Embryonic facial prominence (tissue), 1 donor: ENCODE measurements at regions not wholly inside any gene's neighbourhood (a gene's known extent, or its start where the extent isn't known, plus 50 kb on each side); places are given as distances from the start of the nearest gene placed in this dataset.

ENCODE experiments used
- DNase-seq: peaks from one replicate; pipeline ENCODE4 v3.0.0-alpha.2; 2016; ENCODE audit errors: extremely low spot score

- no peak for DNase-seq
These were observed 321.1 kb upstream of the NPVF start for GRCh38 chr7:25549271-25549921.

- DNase-seq, result no peak
These were observed 321.9 kb upstream of the NPVF start for GRCh38 chr7:25550149-25550548.

GRCh38 chr7:25552998-25553397 lies 324.7 kb upstream of the NPVF start:
- DNase-seq, result no peak

- DNase-seq, result no peak
These were observed 325.4 kb upstream of the NPVF start for GRCh38 chr7:25553580-25554291.

- DNase-seq, result no peak
These were observed 329.2 kb upstream of the NPVF start for GRCh38 chr7:25557379-25557917.

- no peak for DNase-seq
These were observed 329.6 kb upstream of the NPVF start for GRCh38 chr7:25557930-25558329.

- no peak for DNase-seq
These were observed 330.3 kb upstream of the NPVF start for GRCh38 chr7:25558605-25559004.

GRCh38 chr7:25559581-25560367 lies 331.5 kb upstream of the NPVF start:
- DNase-seq, result no peak

- no peak for DNase-seq
These were observed 334.4 kb upstream of the NPVF start for GRCh38 chr7:25562673-25563182.

- DNase-seq, result no peak
These were observed 336.7 kb upstream of the NPVF start for GRCh38 chr7:25565002-25565401.

GRCh38 chr7:25565949-25566348 lies 337.7 kb upstream of the NPVF start:
- DNase-seq, result peak; percentile 79

- DNase-seq, result no peak
These were observed 339.1 kb upstream of the NPVF start for GRCh38 chr7:25567430-25567829.

- no peak for DNase-seq
These were observed 341.5 kb upstream of the NPVF start for GRCh38 chr7:25569765-25570164.

GRCh38 chr7:25572423-25572822 lies 344.1 kb upstream of the NPVF start:
- DNase-seq, result no peak

GRCh38 chr7:25574828-25575227 lies 346.5 kb upstream of the NPVF start:
- DNase-seq, result no peak

- DNase-seq, result no peak
These were observed 347.3 kb upstream of the NPVF start for GRCh38 chr7:25575634-25576033.

GRCh38 chr7:25578991-25579777 lies 350.9 kb upstream of the NPVF start:
- DNase-seq, result no peak

GRCh38 chr7:25579778-25580075 lies 351.4 kb upstream of the NPVF start:
- no peak for DNase-seq

GRCh38 chr7:25580141-25580540 lies 351.9 kb upstream of the NPVF start:
- no peak for DNase-seq

- DNase-seq, result no peak
These were observed 355.3 kb upstream of the NPVF start for GRCh38 chr7:25583621-25584020.

GRCh38 chr7:25584112-25584938 lies 356.0 kb upstream of the NPVF start:
- DNase-seq, result no peak
